DMS153 (cell line): ENCODE measurements at regions not wholly inside any gene's neighbourhood (a gene's known extent, or its start where the extent isn't known, plus 50 kb on each side); places are given as distances from the start of the nearest gene placed in this dataset.
A peak's percentile ranks its signal among the peaks of the same experiment; 100 is the strongest.
"Not testable (repeated sequence)": the region's sequence is repeated elsewhere in the genome, so short reads cannot be mapped to it uniquely, and the experiment has no call there.

Source experiments
- DNase-seq: peaks from one replicate; lab custom pipeline; 2025; lab: John Stamatoyannopoulos, UW

GRCh38 chr1:177640687-177641086 is 329.2 kb downstream of the SEC16B start:
- DNase-seq = no peak

DNA sequence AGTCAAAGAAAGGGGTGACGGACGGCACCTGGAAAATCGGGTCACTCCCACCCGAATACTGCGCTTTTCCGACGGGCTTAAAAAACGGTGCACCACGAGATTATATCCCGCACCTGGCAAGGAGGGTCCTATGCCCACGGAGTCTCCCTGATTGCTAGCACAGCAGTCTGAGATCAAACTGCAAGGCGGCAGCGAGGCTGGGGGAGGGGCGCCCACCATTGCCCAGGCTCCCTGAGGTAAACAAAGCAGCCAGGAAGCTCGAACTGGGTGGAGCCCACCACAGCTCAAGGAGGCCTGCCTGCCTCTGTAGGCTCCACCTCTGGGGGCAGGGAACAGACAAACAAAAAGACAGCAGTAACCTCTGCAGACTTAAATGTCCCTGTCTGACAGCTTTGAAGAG is 335.7 kb downstream of the SEC16B start:
- DNase-seq = not testable (repeated sequence)

DNA sequence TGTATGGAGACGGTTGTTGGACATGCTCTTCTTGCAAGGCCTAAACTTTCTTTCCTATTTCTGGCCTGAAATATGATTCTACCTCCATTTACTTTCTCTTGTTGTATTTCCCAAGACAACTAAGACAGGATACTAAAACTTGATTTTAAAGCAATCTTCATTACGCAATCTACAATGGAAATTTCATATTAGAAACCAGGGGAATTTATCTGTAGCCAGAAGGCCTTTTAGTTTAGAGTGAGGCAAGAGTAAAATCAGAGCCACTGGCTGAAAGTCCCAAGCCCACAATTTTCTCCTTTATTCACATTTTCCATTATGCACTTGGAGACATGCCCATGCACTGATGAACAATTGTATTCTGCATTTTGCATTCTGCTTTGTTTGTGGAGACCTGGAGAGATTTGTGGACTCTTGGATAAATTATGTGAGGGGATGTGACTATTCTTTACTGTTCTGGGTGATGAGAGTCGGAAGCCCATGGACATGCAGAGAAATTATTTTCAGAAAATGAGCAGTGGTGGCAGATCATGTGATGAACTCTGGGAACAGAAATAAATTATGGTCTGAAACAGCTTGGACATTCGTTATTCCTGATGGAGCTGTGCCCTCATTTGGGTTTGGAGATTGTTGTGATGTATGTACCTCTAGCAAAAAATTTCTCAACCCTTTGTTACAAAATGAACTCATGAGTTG is 336.8 kb downstream of the SEC16B start:
- DNase-seq = no peak

DNA sequence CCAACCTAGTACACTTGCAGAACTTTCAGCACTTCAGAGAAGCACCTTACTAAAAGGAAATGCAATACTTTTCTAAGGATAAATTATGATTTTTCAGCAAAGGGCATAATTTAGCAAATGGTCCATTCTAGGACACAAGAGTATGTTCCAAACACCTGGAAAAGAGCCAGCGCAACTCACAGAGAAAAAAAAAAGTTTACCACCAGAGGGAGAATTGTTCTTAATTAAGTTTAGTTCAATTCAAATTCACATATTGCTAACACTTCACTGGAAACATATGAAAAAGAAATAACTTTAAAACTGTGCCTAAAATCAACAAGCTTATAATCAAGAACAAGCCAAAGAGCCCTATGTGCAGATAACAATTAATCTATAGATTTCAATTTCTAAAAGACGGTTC is 338.1 kb downstream of the SEC16B start:
- DNase-seq = no peak

DNA sequence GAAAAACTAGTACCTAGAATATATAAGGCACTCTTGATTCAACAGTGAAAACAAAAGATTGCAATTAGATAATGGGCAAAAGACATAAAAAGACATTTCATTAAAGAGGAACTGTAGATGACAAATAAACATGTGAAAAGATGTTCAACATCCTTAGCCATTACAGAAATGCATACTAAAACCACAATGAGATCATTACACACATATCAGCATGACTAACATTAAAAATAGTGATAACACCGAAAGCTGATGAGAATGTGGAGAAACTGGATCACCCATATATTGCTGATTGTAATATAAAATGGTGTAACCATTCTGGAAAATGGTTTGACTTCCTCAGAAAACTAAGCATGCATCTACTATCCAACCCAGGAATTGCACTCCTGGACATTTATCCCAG is 340.3 kb downstream of the SEC16B start:
- DNase-seq = no peak

DNA sequence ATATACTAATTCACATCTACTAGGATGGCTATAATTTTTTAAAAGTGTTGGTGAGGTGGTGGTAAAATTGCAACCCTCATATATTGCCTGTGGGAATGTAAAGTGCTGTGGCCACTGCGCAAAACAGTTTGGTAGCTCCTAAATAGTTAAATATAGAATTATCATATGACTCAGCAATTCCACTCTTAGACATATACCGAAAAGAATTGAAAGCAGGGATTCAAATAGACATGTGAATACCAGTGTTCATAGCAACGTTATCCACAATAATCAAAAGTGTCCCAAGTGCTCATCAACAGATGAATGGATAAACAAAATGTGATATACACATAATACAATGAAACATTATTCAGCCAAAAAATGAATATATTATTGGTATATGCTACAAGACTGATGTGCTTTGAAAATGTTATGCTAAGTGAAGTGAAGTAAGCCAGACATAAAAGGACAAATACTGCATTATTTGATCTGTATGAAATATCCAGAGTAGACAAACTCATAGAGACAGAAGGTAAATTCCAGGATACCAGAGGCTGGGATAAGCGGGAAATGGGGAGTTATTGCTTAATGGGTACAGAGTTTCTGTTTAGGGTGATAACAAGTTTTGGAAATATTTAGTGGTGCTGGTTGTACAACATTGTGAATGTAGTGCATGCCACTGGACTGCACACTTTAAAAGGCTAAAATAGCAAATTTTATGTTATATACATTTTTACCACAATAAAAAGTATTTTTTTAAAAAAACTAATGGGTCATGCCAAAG is 342.5 kb downstream of the SEC16B start:
- no peak for DNase-seq

DNA sequence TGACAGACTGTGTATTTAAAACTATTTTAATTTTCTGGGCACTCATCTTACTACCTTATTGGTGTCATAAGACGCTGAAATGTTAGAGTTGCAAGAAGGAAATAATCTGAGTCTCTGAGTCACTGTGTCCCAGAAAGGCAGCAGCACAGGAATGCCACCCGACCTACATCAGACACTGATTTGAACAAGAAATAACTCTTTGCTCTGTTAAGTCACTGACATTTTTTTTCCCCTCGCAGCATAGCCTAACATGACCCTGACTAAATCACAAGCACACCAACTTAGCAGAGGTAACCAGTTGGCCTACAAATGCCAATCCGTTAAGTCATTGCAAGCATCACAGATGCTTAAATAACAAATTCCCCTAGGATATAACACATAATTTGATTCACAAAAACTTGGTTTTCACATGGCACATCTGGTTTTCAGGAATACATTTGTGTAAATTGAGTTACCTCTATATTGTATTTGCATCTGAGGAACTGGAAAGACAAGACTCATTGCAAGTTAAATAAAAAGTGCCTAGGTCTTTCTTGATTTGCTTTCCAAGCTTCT is 349.1 kb downstream of the SEC16B start:
- DNase-seq = no peak

DNA sequence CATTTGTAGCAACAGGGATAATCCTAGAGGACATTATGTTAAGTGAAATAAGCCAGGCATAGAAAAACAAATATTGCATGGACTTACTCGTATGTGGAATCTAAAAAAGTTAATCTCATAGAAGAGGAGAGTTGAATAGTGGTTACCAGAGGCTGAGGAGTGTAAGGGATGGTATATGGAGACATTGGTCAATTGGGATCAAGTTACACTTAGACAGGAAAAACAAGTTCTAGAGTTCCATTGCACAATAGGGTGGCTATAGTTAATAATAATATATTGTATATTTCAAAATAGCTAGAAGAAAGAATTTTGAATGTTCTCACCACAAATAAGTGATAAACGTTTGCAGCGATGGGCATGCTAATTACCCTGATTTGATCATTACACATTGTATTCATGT is 354.6 kb downstream of the SEC16B start:
- DNase-seq = no peak

DNA sequence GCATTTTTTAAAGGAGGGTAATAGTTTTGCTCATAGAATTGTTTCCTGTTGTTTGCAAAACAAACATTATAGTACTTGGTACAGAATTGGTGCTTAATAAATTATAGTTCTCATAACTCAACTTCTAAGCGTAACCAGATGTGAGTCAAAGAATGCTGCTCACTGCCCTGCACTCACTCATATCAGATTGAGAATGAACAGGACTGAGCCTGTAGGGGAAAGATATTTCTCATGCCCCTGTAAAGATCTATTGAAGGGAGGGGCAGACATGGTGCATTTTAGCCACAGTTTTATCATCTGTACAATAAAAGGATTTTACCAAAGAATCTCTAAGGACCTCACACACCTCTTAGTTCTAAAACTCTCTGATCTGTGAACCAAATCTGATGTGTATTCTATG is 358.5 kb downstream of the SEC16B start:
- no peak for DNase-seq

- no peak for DNase-seq
Observed at GRCh38 chr1:177609953-177610352, 359.9 kb downstream of the SEC16B start.

DNA sequence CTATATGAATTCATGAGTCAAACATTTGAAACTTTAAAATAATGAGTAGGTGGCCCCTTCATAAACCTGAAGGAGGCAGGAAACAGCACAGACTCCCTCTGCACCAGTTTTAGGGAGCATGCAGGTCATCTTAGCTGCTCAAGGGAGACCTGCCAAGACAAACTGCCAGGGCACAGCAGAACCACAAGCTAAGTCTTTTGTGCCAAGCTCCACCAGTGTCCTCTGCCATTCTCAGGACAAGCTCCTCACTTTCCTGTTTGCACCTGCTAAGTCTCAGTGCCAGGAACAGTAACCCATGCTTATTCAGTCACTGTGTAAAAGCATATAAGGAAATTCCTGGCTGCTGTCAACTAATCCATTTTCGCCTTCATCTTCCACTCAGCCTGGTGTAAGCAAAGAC is 368.9 kb downstream of the SEC16B start:
- DNase-seq = no peak

DNA sequence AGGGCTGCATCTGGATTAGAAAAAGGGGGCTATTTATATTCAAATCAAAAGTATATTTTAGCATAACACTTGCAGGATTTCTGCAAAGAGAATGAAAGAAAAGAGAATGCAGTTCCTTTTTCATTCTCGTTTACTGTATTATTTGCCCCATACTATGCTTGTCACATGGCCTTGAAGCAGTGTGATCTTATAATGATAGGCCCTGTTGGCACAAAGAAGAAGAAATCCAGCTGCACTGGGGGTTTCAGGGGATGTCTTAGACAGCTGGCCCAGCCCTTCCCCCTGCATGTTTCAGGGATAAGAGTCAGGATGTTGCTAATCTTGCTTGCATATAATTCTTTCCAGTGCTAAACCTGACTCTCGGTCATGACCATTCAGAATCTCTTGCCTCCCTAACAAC is 369.5 kb downstream of the SEC16B start:
- DNase-seq = no peak

DNA sequence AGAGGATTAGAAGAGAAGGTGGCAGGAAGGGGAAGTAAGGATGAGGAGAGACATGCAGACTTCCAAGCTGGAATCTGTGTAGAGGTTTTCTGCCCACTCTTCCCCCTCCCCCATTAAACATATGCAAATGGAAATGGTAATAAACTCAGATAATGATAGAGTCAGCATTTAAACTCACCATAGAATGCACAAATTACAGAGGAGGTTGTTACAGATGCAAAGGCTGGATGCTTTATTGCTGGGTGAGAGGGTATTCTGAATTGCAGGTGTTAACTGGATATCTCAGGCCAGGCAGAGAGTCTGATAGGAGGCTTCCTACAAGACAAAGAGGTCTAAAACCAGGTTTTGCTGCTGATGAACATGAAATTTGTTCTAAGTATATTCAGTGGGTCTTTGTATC is 372.5 kb downstream of the SEC16B start:
- DNase-seq = no peak

- peak; percentile 15 for DNase-seq
Observed at GRCh38 chr1:177596485-177596884, 373.4 kb downstream of the SEC16B start.

DNA sequence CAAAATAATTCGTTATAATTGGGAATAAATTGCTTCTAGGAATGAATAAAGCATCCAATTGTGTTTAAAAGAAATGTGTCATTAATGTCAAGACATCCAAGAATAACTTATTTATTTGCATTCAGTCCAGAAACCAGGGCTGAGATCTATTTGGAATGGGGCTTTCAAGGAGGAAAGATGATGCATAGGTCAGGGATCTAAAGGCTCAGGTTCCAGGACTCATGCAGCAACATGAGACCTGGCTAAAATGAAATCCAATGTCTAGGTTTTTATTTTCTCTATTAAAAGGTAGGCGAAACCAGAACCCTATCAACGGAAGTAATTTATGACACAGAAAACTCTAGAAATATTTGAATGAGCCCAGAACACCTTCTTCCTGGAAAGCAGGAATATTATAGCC is 376.8 kb downstream of the SEC16B start:
- DNase-seq = no peak

- DNase-seq = no peak
Observed at GRCh38 chr1:177592624-177593023, 377.2 kb downstream of the SEC16B start.

- no peak for DNase-seq
Observed at GRCh38 chr1:177591155-177591554, 378.7 kb downstream of the SEC16B start.

- DNase-seq = peak; percentile 86
Observed at GRCh38 chr1:177589166-177589565, 380.7 kb downstream of the SEC16B start.

DNA sequence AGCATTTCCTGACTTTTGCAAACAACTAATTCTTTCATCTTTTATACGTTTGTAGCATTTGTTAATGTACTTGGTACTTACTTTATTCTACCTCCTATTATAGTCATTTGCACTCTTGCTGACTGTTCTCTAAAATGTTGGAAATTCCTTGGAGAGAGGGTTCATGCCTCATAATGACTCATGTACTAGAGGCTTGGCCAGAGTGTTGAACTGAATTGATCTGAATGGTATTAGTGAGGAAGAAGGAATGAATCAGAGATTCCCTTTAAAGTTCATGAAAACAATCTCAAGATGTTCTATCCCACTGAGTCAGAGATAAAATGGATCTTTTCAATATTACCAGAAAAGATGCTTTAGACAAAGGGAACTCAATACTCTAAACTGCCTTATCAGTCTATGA is 383.4 kb downstream of the SEC16B start:
- DNase-seq = no peak

- DNase-seq = peak; percentile 97
Observed at GRCh38 chr1:177585302-177586220, 384.3 kb downstream of the SEC16B start.

DNA sequence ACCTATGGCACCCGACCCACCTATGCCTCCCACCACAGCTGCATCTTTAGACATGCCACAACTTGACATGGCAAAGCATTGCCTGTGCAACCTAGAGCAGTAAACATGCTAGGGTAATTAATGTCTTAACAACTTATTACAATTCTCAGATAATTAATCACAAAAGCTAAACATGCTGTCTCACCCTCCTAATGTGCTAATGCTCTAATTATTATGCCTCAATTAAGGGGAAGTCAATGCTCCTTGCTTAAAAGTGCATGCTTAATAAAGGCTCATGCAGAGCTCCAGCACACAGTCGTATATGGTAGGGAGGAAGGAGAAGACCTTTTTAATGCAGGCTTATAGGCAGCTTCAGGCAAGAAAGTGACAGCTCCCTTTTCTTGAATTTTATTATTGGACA is 396.0 kb downstream of the SEC16B start:
- DNase-seq = no peak

DNA sequence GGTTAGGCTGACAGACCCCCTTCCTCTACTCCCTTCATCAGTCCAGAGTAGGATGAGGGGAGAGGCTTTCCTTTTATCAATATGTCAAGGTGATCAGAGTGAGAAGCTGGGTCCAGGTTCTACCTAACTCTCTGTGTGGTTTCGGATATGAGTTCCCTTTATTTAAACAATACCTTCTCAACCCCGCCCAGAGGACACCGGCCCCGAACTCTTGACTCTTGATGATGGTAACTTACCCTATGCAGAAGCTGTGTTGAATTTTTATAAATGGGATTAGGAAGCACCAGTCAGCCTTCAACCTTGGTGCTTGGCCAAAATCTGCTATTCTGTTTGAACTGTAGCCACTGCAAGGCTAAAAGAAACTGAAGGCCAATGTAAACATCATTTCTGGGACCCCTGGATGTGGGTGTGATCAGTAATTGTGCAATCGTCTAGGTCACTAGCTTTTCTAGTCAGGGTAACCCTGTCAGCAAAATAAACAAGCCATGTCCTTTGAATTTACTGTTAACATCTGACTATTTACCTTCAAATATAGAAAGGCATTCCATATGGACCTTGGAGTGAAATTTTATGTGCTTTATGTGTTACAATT is 398.3 kb downstream of the SEC16B start:
- DNase-seq = peak; percentile 34
